ENCODE measurements at regions not wholly inside any gene's neighbourhood (a gene's known extent, or its start where the extent isn't known, plus 50 kb on each side); places are given as distances from the start of the nearest gene placed in this dataset.

GRCh38 chr5:67610186-67610912 lies 413.8 kb upstream of the CD180 start:
- TF ChIP-seq EZH2 (IDR thresholded peaks at IDR 0.05; ENCODE audit: borderline replicate concordance, low read depth, low read length, severe bottlenecking) = no peak
- no peak for TF ChIP-seq POLR2A (IDR thresholded peaks at IDR 0.05; ENCODE audit: low read depth, low read length)
- TF ChIP-seq, protein P1, sequence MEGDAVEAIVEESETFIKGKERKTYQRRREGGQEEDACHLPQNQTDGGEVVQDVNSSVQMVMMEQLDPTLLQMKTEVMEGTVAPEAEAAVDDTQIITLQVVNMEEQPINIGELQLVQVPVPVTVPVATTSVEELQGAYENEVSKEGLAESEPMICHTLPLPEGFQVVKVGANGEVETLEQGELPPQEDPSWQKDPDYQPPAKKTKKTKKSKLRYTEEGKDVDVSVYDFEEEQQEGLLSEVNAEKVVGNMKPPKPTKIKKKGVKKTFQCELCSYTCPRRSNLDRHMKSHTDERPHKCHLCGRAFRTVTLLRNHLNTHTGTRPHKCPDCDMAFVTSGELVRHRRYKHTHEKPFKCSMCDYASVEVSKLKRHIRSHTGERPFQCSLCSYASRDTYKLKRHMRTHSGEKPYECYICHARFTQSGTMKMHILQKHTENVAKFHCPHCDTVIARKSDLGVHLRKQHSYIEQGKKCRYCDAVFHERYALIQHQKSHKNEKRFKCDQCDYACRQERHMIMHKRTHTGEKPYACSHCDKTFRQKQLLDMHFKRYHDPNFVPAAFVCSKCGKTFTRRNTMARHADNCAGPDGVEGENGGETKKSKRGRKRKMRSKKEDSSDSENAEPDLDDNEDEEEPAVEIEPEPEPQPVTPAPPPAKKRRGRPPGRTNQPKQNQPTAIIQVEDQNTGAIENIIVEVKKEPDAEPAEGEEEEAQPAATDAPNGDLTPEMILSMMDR (IDR thresholded peaks at IDR 0.05; ENCODE audit: extremely low read depth in 1 of 2, insufficient read depth in 1 of 2, low read depth in 1 of 2, low read length in 2 of 2) = no peak
- TF ChIP-seq, protein P2, sequence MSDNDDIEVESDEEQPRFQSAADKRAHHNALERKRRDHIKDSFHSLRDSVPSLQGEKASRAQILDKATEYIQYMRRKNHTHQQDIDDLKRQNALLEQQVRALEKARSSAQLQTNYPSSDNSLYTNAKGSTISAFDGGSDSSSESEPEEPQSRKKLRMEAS (IDR thresholded peaks at IDR 0.05; ENCODE audit: insufficient read depth, insufficient read length) = no peak

All from endothelial cell of umbilical vein (primary cell).